Hematopoietic multipotent progenitor cell treated with erythropoietin and hydrocortisone succinate and interleukin-3 and kit ligand, for 6 days (in vitro differentiated cells): ENCODE measurements at regions not wholly inside any gene's neighbourhood (a gene's known extent, or its start where the extent isn't known, plus 50 kb on each side); places are given as distances from the start of the nearest gene placed in this dataset.
A peak's percentile ranks its signal among the peaks of the same experiment; 100 is the strongest.
"Not testable (repeated sequence)": the region's sequence is repeated elsewhere in the genome, so short reads cannot be mapped to it uniquely, and the experiment has no call there.

Experiments used
- DNase-seq: peaks from one replicate; pipeline ENCODE4 v3.0.0-alpha.2; 2015

DNA sequence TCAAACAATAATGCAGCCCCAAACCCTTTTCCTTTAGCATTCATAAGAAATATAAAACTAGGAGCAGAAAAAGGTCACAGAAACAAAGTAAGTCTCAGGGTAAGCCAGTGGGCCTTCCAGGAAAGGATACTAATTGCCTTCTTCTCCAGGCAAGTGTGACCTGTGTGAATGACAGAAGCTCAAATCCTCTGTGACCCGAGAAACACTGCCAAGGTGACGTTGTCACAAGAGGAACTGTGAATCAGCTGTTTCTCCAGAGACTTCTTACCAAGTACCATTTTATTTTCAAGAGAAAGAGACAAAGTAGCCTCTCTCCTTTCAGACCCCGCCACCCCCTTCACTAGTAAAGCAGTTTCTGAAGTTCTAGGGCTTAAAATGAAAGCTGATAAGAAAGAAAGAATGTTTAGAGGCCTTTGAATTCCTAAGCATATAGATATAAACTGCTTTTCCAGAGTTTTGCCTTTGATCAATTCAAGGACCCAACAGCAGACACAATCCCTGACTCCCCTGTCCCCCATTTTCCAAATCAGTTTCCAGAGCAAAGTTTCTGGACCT is 155.6 kb downstream of the NUF2 start:
- no peak for DNase-seq

DNA sequence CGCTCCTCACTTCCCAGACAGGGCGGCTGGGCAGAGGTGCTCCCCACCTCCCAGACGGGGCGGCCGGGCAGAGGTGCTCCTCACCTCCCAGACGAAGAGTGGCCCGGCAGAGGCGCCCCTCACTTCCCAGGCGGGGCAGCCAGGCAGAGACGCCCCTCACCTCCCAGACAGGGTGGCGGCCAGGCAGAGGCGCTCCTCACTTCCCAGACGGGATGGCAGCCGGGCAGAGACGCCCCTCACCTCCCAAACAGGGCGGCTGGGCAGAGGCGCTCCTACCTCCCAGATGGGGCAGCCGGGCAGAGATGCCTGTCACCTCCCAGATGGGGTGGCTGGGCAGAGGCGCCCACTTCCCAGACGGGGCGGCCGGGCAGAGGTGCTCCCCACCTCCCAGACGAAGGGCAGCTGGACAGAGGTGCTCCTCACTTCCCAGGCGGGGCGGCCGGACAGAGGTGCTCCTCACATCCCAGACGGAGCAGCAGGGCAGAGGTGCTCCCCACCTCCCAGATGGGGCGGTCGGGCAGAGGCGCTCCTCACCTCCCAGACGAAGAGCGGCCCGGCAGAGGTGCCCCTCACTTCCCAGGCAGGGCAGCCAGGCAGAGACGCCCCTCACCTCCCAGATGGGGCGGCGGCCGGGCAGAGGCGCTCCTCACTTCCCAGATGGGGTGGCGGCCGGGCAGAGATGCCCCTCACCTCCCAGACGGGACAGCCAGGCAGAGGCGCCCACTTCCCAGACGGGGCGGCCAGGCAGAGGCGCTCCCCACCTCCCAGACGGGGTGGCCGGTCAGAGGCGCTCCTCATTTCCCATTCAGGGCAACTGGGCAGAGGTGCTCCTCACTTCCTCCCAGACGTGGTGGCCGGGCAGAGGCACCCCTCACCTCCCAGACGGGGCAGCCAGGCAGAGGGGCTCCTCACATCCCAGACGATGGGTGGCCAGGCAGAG is 176.9 kb downstream of the NUF2 start:
- not testable (repeated sequence) for DNase-seq

DNA sequence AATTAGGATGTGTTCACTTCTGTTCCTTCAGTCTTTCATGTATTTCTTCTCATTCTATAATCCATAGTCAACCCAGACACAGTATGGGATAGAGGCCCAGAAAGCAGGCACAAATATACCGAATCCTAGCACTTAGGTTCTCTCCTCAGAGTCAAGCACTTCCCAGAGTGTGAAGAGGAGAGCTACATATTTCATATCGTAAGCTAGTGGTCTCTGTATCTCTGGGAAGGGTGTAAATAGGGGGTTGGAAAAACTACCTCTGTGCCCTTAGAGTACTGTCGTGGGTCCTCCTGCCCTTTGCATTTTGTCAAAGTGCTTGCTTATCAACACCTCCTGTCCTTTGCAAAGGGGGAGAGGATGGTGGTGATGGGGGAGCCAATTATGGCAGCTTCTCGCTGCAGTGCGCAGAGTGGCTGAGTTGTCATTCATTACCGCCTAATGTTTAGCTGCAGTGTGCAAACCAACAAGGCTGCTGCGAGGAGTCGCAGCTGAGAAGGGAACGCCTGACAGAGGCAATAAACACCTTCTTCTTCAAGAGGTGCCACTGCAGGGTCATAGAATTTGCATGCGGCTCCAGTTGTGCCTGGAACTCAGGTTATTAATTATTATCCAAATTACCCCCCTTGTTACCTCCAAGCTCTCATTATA is 182.7 kb downstream of the NUF2 start:
- DNase-seq, result no peak

DNA sequence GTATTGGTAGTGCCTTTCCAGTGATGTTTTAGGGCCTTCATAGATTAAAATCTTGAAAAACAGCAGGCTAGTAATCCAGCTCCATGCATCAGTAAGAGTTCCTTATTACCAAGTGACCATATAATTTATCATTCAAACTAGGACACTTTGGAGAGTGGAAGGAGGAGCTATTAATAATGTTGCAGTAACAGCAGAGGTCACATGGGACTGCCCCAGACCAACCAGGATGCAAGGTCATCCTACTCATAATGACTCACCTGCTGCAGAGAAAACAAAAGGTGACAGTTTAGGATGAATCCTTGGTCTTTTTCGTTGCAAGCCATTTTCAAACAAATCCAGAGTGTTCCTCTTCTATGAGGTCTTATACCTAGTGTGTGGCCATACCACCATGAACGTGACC is 187.4 kb downstream of the NUF2 start:
- DNase-seq, result no peak

DNA sequence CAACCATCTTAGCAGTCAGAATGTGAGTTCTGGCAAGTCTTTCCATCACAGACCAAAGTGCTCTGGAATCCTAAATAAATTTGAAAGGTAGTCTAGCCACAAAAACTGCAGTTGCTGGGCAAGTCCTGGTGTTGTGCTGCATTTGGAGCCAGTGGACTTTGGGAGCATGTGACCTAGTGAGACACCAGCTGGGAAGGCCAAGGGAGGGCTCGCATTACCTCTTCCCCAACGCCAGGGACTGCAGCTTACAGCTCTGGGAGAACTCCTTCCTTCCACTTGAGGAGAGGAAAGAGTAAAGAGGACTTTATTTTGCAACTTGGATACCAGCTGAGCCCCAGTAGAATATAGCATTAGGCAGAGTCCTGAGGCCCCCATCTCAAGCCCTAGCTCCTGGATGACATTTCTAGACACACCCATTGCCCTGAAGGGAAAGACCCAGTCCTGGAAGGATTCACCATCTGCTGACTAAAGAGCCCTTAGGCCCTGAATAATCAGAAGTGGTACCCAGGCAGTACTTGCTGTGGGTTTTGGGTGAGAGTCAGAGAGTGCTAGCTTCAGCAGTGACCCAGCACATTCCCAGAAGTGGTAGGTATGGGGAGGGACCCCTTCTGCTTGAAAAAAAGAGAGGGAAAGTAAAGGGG is 190.7 kb downstream of the NUF2 start:
- DNase-seq, result no peak

- no peak for DNase-seq
Observed at GRCh38 chr1:163523375-163524029, 201.7 kb downstream of the NUF2 start.

DNA sequence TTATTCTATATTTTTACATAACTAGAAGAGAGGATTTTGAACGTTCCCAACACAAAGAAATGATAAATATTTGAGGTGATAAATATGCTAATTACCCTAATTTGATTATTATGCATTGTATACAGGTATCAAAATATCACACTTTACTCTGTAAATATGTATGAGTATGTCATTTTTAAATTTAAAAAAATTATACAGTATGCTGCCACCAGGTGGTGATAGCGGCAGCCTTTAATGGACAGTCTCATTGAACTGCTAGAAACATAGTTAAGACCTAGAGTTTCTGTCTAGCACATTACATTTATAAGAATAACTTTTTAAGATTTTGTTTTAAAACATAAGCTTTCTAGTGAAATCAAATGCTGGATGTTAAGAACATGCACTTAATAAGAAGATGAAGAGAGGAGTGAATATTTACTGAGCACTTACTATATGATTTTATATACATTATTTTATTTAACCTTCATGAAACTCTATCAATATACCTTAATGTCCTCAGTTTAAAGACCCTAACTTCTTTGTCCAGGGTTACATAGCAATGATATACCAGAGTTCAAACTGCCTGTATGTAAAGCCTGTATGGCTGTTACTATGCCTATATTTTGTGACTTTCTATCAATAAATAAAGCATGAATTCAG is 207.1 kb downstream of the NUF2 start:
- DNase-seq, result peak; percentile 58

DNA sequence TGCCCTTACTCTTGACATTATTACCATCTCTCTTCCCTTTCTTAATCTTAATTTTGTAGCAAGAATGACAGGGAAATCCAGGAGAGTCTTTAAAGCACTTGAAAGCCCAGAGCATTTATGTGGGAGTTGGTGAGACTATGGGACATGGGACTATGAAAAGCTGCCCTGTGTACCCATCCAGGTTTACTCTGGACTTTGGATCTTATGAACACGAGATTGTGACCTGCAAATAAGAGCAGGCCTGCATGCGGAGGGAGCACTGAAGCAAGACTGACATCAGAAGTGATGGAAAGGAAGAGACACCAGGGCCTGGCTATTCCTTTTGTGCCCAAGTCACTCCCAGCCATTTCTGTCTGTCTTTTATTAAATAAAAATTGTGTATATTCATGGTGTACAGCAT is 209.6 kb downstream of the NUF2 start:
- no peak for DNase-seq

- no peak for DNase-seq
Observed at GRCh38 chr1:163535401-163535800, 213.6 kb downstream of the NUF2 start.

GRCh38 chr1:163535807-163536206 is 214.1 kb downstream of the NUF2 start:
- peak; percentile 51 for DNase-seq

GRCh38 chr1:163537809-163538208 is 216.1 kb downstream of the NUF2 start:
- no peak for DNase-seq

DNA sequence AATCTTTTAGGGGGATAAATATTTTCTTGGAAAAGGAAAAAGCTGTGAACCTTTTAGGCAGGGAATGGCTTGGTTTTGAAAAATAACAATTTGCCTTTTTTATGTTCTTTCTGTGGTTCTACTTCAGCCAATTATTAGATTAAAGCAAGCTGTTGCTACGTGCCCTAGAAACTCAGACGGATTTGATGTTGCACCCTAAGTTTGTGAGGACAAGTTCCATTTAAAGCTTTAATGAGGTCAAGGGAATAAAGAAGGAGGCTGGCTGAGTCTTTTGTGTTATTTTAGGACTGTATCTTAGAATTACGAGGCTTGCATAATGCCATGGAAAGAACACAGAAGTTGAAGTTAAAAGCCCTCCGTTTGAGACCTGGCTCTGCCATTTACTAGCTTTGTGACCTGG is 216.9 kb downstream of the NUF2 start:
- DNase-seq, result no peak

DNA sequence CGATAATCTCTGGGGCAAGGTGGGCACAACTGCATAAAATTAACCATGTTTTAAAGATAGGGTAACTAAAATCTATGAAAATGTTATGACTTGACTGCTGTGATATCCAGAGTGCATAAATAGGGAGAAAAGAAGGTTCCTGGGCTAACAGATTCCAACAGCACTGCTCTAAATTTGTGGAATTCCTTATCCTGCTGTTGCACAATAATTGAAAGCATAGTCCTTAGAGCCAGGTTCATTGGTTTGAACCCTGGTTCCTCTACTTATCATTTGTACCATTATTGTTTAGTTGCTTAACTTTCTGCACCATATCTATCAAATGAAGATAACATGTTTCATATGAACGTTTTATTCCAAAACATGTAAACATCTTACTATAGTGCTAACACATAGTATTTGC is 219.0 kb downstream of the NUF2 start:
- DNase-seq, result no peak

DNA sequence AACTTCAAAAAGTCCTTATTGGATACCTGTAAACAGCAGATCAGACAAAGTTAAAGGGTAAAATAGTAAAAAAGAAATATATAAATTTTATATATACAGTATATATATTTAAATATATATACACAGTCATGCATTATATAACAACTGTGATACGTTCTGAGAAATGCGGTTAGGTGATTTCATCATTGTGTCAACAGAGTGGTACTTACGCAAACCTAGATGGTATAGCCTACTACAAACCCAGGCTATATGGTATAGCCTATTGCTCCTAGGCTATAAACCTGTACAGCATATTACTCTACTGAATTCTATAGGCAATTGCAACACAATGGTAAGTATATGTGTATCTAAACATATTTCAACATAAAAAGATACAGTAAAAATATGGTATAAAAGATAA is 222.7 kb downstream of the NUF2 start:
- no peak for DNase-seq

DNA sequence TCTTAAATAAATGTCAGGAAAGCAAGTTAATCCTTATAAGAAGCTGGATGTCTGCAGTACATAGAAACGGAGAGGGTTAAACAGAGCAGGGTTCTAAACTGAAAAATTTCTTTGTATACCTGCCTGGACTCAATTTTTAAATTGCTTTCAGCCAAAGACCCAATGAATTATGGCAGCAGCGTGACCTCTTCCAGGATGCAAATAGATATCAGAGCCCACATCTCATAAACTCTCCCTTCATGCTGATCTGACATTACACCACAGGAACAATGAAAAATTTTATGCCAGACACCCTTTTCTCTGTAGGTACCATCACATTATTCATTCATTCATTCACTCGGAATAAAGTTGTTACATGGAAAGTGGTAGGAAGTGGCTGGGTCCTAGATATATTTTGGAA is 236.4 kb downstream of the NUF2 start:
- DNase-seq, result no peak

GRCh38 chr1:163561580-163562295 is 240.0 kb downstream of the NUF2 start:
- peak; percentile 3 for DNase-seq

DNA sequence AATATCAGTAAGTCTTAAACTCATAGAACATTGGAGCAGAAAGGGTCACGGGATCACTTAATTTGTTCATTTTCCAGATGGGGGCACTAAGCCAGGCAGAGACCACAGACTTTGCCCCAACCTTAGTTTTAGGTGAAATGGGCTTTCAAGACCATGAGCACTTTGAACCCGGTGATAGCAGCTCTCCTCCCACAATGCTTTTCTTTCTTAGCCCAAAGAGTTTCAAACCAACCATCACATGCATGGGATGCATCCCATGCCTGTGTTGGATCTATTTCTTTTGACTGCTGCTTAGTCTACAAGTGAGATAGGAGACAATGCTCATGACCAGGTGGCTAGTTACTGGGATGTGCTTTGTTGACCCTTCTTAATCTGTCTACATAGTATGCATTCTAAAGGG is 240.6 kb downstream of the NUF2 start:
- no peak for DNase-seq

- DNase-seq, result no peak
Observed at GRCh38 chr1:163565166-163565565, 243.4 kb downstream of the NUF2 start.

GRCh38 chr1:163570071-163570470 is 248.3 kb downstream of the NUF2 start:
- DNase-seq, result no peak

DNA sequence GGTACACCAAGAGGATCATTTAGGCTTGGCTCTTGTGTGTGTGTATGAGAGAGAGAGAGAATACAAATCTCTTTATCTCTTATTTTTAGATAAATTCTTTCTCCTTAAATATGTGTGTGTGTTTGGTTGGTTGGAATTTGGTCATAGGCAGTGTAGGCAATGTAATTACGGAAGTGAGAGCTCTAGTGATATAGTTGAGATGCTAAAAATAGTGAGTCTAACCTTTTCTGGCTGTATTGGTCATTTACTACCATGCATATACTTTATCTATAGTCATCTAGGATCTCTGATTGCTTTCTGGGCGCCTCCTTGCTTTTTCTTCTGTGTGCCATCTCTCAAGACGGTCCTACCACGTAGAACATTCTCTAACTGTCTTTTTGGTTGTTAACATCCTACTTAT is 250.2 kb downstream of the NUF2 start:
- DNase-seq, result no peak

GRCh38 chr1:163574119-163574518 is 252.4 kb downstream of the NUF2 start:
- DNase-seq, result no peak

- DNase-seq, result no peak
Observed at GRCh38 chr1:163580926-163581325, 259.2 kb downstream of the NUF2 start.
